ENCODE measurements at regions not wholly inside any gene's neighbourhood (a gene's known extent, or its start where the extent isn't known, plus 50 kb on each side); places are given as distances from the start of the nearest gene placed in this dataset.
A peak's percentile ranks its signal among the peaks of the same experiment; 100 is the strongest.

- no peak for TF ChIP-seq CTCF (IDR thresholded peaks at IDR 0.05; ENCODE audit: insufficient read depth, low read length, severe bottlenecking)
- FAIRE-seq: peak; percentile 76
- no peak for DNase-seq (ENCODE audit: low read depth)
- Histone ChIP-seq H3K4me3 (ENCODE audit: low read depth, low read length) (no peak overlapping the region), H3K27me3 (ENCODE audit: control insufficient read depth, insufficient read depth, low read length) (no peaks in the 10 kb centered on the region), H3K36me3 (ENCODE audit: control insufficient read depth, insufficient read depth, low read length) (peaks cover 2% of the 10 kb centered on the region)
Observed at GRCh38 chr22:25369041-25369440, 149.6 kb downstream of the CRYBB2 start.

GRCh38 chr22:25370322-25370721 lies 150.9 kb downstream of the CRYBB2 start:
- no peak for FAIRE-seq
- peaks cover 4% of the 10 kb centered on the region for H3K36me3 ChIP-seq (ENCODE audit: control insufficient read depth, insufficient read depth, low read length)
- no peak for TF ChIP-seq CTCF (IDR thresholded peaks at IDR 0.05; ENCODE audit: insufficient read depth, low read length, severe bottlenecking)
- H3K27me3 ChIP-seq (ENCODE audit: control insufficient read depth, insufficient read depth, low read length): no peaks in the 10 kb centered on the region
- H3K4me3 ChIP-seq (ENCODE audit: low read depth, low read length): no peak overlapping the region
- DNase-seq (ENCODE audit: low read depth): no peak

- TF ChIP-seq CTCF (IDR thresholded peaks at IDR 0.05; ENCODE audit: insufficient read depth, low read length, severe bottlenecking): no peak
- FAIRE-seq (no peak), DNase-seq (ENCODE audit: low read depth) (no peak)
- Histone ChIP-seq H3K27me3 (ENCODE audit: control insufficient read depth, insufficient read depth, low read length) (no peaks in the 10 kb centered on the region), H3K36me3 (ENCODE audit: control insufficient read depth, insufficient read depth, low read length) (peaks cover 4% of the 10 kb centered on the region), H3K4me3 (ENCODE audit: low read depth, low read length) (no peak overlapping the region)
Observed at GRCh38 chr22:25372000-25372595, 152.7 kb downstream of the CRYBB2 start.

GRCh38 chr22:25373961-25374360 lies 154.5 kb downstream of the CRYBB2 start:
- H3K4me3 ChIP-seq (ENCODE audit: low read depth, low read length): no peak overlapping the region
- TF ChIP-seq CTCF (IDR thresholded peaks at IDR 0.05; ENCODE audit: insufficient read depth, low read length, severe bottlenecking): no peak
- FAIRE-seq (no peak), DNase-seq (ENCODE audit: low read depth) (no peak)
- H3K36me3 ChIP-seq (ENCODE audit: control insufficient read depth, insufficient read depth, low read length): peaks cover 7% of the 10 kb centered on the region
- H3K27me3 ChIP-seq (ENCODE audit: control insufficient read depth, insufficient read depth, low read length): no peaks in the 10 kb centered on the region

GRCh38 chr22:25374869-25375268 lies 155.4 kb downstream of the CRYBB2 start:
- no peak overlapping the region for H3K4me3 ChIP-seq (ENCODE audit: low read depth, low read length)
- no peak for DNase-seq (ENCODE audit: low read depth)
- peaks cover 5% of the 10 kb centered on the region for H3K36me3 ChIP-seq (ENCODE audit: control insufficient read depth, insufficient read depth, low read length)
- no peak for TF ChIP-seq CTCF (IDR thresholded peaks at IDR 0.05; ENCODE audit: insufficient read depth, low read length, severe bottlenecking)
- no peak for FAIRE-seq
- H3K27me3 ChIP-seq (ENCODE audit: control insufficient read depth, insufficient read depth, low read length): no peaks in the 10 kb centered on the region

- Histone ChIP-seq H3K36me3 (ENCODE audit: control insufficient read depth, insufficient read depth, low read length) (peaks cover 9% of the 10 kb centered on the region), H3K4me3 (ENCODE audit: low read depth, low read length) (no peak overlapping the region), H3K27me3 (ENCODE audit: control insufficient read depth, insufficient read depth, low read length) (no peaks in the 10 kb centered on the region)
- FAIRE-seq (no peak), DNase-seq (ENCODE audit: low read depth) (no peak)
- no peak for TF ChIP-seq CTCF (IDR thresholded peaks at IDR 0.05; ENCODE audit: insufficient read depth, low read length, severe bottlenecking)
Observed at GRCh38 chr22:25375683-25376082, 156.2 kb downstream of the CRYBB2 start.
